Mesenchymal stem cell (in vitro differentiated cells and primary cell): ENCODE measurements at regions not wholly inside any gene's neighbourhood (a gene's known extent, or its start where the extent isn't known, plus 50 kb on each side); places are given as distances from the start of the nearest gene placed in this dataset.

Source experiments
- DNase-seq: peaks from one replicate; pipeline ENCODE4 v3.0.0-alpha.2; 2013
- H2AFZ ChIP-seq: one replicate; pipeline ENCODE4 v1.6.1; 2013; ENCODE audit warnings: low read depth, mild to moderate bottlenecking, control low read depth, inconsistent platforms, low read length, moderate library complexity
- H2AK5ac ChIP-seq: 2 replicates; pipeline ENCODE4 v1.6.1; 2013; ENCODE audit warnings: low read length, moderate library complexity, mild to moderate bottlenecking, inconsistent platforms; ENCODE audit not compliant: severe bottlenecking
- H2BK120ac ChIP-seq: one replicate; pipeline ENCODE4 v1.6.1; 2013; ENCODE audit warnings: low read depth, mild to moderate bottlenecking, inconsistent platforms, low read length, moderate library complexity
- H2BK12ac ChIP-seq, 2 experiments: one replicate each; pipeline ENCODE4 v1.6.1; 2013; ENCODE audit warnings: inconsistent platforms in 2 of 2, low read length in 2 of 2, mild to moderate bottlenecking in 2 of 2, moderate library complexity in 2 of 2, control low read depth in 1 of 2
- H2BK15ac ChIP-seq: one replicate; pipeline ENCODE4 v1.6.1; 2013; ENCODE audit warnings: mild to moderate bottlenecking, low read depth, inconsistent platforms; ENCODE audit not compliant: poor library complexity, severe bottlenecking
- H2BK5ac ChIP-seq: 2 replicates; pipeline ENCODE4 v1.6.1; 2013; ENCODE audit warnings: low read depth, mild to moderate bottlenecking, low read length, control low read depth, inconsistent platforms; ENCODE audit not compliant: poor library complexity, severe bottlenecking
- H3K14ac ChIP-seq, 2 experiments: one replicate each; pipeline ENCODE4 v1.6.1; 2013; ENCODE audit warnings: inconsistent platforms in 2 of 2, low read length in 2 of 2, control low read depth in 1 of 2, mild to moderate bottlenecking in 1 of 2, moderate library complexity in 1 of 2
- H3K18ac ChIP-seq, 2 experiments: one replicate each; pipeline ENCODE4 v1.6.1; 2013; ENCODE audit warnings: inconsistent platforms in 2 of 2, low read length in 2 of 2, control low read depth in 1 of 2, low read depth in 1 of 2, mild to moderate bottlenecking in 1 of 2
- H3K23ac ChIP-seq, 2 experiments: one replicate each; pipeline ENCODE4 v1.6.1; 2013; ENCODE audit warnings: inconsistent platforms in 2 of 2, low read length in 2 of 2, mild to moderate bottlenecking in 2 of 2, moderate library complexity in 2 of 2, control low read depth in 1 of 2
- H3K27ac ChIP-seq: 2 replicates; pipeline ENCODE4 v1.5.1; 2013; ENCODE audit warnings: mild to moderate bottlenecking, moderate library complexity, low read length, control low read depth, inconsistent platforms; ENCODE audit not compliant: poor library complexity, severe bottlenecking
- H3K27me3 ChIP-seq, 2 experiments: 2 replicates each; pipeline versions ENCODE4 v1.6.1 to v1.7.0; 2013; ENCODE audit warnings: low read length in 2 of 2, mild to moderate bottlenecking in 2 of 2, moderate library complexity in 2 of 2, control low read depth in 1 of 2, inconsistent platforms in 1 of 2; ENCODE audit not compliant: control insufficient read depth in 1 of 2, insufficient read depth in 1 of 2
- H3K36me3 ChIP-seq, 2 experiments: 2 replicates each; pipeline versions ENCODE4 v1.6.1 to v1.7.0; 2013; ENCODE audit warnings: low read length in 2 of 2, control low read depth in 1 of 2, inconsistent platforms in 1 of 2, low read depth in 1 of 2, mild to moderate bottlenecking in 1 of 2; ENCODE audit not compliant: insufficient read depth in 2 of 2, control insufficient read depth in 1 of 2
- H3K4ac ChIP-seq, 2 experiments: one replicate each; pipeline ENCODE4 v1.6.1; 2013; ENCODE audit warnings: inconsistent platforms in 2 of 2, low read length in 2 of 2, mild to moderate bottlenecking in 2 of 2, moderate library complexity in 2 of 2, control low read depth in 1 of 2, low read depth in 1 of 2
- H3K4me1 ChIP-seq: 2 replicates; pipeline ENCODE4 v1.6.1; 2013; ENCODE audit warnings: low read depth, low read length, control low read depth; ENCODE audit not compliant: control insufficient read depth, insufficient read depth
- H3K4me2 ChIP-seq: 2 replicates; pipeline ENCODE4 v1.6.1; 2013; ENCODE audit warnings: low read length, mild to moderate bottlenecking, inconsistent platforms; ENCODE audit not compliant: poor library complexity, severe bottlenecking
- H3K4me3 ChIP-seq, 2 experiments: 2 replicates each; pipeline versions ENCODE4 v1.5.1 to v1.7.0; 2013; ENCODE audit warnings: low read length in 2 of 2, mild to moderate bottlenecking in 2 of 2, control low read depth in 1 of 2, low read depth in 1 of 2; ENCODE audit not compliant: insufficient read depth in 1 of 2
- H3K79me1 ChIP-seq: replicated peaks from 2 replicates; pipeline ENCODE4 v1.6.1; 2013; ENCODE audit warnings: mild to moderate bottlenecking, control low read depth, low read length, inconsistent platforms; ENCODE audit not compliant: poor library complexity, severe bottlenecking
- H3K9ac ChIP-seq: 2 replicates; pipeline ENCODE4 v1.7.0; 2013; ENCODE audit warnings: mild to moderate bottlenecking, low read length, moderate library complexity
- H3K9me3 ChIP-seq: 2 replicates; pipeline ENCODE4 v1.7.0; 2013; ENCODE audit warnings: mild to moderate bottlenecking, low read length; ENCODE audit not compliant: control insufficient read depth
- H4K8ac ChIP-seq: one replicate; pipeline ENCODE4 v1.6.1; 2013; ENCODE audit warnings: inconsistent platforms, mild to moderate bottlenecking, low read length, moderate library complexity
- H4K91ac ChIP-seq: one replicate; pipeline ENCODE4 v1.6.1; 2013; ENCODE audit warnings: mild to moderate bottlenecking, low read length, inconsistent platforms
- WGBS: methylation state at CpG from one replicate; pipeline ENCODE4 v1.1.7; 2013; ENCODE audit warnings: mixed read lengths; 5-methylcytosine and 5-hydroxymethylcytosine counted together

DNA sequence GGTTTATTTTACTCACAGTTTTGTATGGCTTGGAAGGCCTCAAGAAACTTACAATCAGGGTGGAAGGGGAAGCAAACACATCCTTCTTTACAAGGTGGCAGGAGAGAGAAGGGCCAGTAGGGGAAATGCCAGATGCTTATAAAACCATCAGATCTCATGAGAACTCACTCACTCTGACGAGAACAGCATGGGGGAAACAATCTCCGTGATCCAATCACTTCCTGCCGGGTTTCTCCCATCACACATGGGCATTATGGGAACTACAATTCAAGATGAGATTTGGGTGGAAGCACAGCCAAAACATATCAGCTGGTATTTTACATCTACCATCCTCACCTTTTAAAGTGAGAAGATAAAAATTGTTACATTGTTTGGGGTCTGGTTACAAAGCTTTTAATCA, 427.9 kb upstream of the CDH7 start:
- Histone ChIP-seq H3K4me3 (no peak overlapping the region), H3K14ac (no peak overlapping the region), H3K23ac (no peak overlapping the region), H4K8ac (no peak overlapping the region), H3K9me3 (no peaks in the 10 kb centered on the region), H3K36me3 (no peaks in the 10 kb centered on the region), H2AK5ac (no peak overlapping the region), H3K4me1 (no peaks in the 10 kb centered on the region), H3K9ac (no peak overlapping the region), H3K4ac (no peak overlapping the region), H2BK15ac (no peak overlapping the region), H2AFZ (no peak overlapping the region), H2BK120ac (no peak overlapping the region), H3K27ac (no peak overlapping the region), H2BK5ac (no peak overlapping the region), H4K91ac (no peak overlapping the region), H2BK12ac (no peak overlapping the region), H3K27me3 (no peaks in the 10 kb centered on the region), H3K4me2 (no peak overlapping the region), H3K18ac (no peak overlapping the region), H3K79me1 (no peaks in the 10 kb centered on the region)
- no peak for DNase-seq
- WGBS: 62% methylated on average over 3 of the region's 3 CpGs

GRCh38 chr18:65298422-65298821, 452.4 kb upstream of the CDH7 start:
- H3K79me1 ChIP-seq: no peaks in the 10 kb centered on the region
- H3K4me3 ChIP-seq: no peak overlapping the region
- no peaks in the 10 kb centered on the region for H3K36me3 ChIP-seq
- no peak overlapping the region for H3K18ac ChIP-seq
- H2AFZ ChIP-seq: no peak overlapping the region
- no peak overlapping the region for H2BK120ac ChIP-seq
- no peak overlapping the region for H3K4me2 ChIP-seq
- H2BK12ac ChIP-seq: no peak overlapping the region
- H2AK5ac ChIP-seq: no peak overlapping the region
- H3K9ac ChIP-seq: no peak overlapping the region
- no peak overlapping the region for H3K23ac ChIP-seq
- no peak overlapping the region for H3K4ac ChIP-seq
- H3K27me3 ChIP-seq: no peaks in the 10 kb centered on the region
- no peak overlapping the region for H4K91ac ChIP-seq
- H3K4me1 ChIP-seq: no peaks in the 10 kb centered on the region
- H3K14ac ChIP-seq: no peak overlapping the region
- H2BK15ac ChIP-seq: no peak overlapping the region
- H3K27ac ChIP-seq: no peak overlapping the region
- H4K8ac ChIP-seq: no peak overlapping the region
- WGBS: 100% methylated on average over 1 of the region's 4 CpGs
- no peak overlapping the region for H2BK5ac ChIP-seq
- no peaks in the 10 kb centered on the region for H3K9me3 ChIP-seq
- no peak for DNase-seq

DNA sequence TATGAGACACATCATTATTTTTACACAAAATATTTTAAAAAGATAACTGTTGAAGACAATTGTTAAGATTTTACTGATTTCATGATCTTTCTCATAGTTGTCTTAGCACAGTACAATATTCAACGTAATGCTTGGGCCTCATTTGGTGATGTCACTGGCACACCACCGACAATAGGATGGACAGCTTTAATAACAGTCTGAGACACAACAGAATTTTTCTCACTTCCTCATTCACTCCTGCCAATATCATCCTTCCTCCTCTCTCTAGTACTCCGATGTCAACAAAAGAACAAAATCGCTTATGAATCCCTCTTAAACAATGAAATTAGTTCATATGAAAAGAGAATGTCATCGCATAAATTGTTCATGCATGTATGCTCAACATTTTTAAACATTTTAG, 461.9 kb upstream of the CDH7 start:
- no peak overlapping the region for H3K27ac ChIP-seq
- no peak overlapping the region for H2BK12ac ChIP-seq
- no peaks in the 10 kb centered on the region for H3K27me3 ChIP-seq
- no peak overlapping the region for H2AK5ac ChIP-seq
- H3K14ac ChIP-seq: no peak overlapping the region
- H3K23ac ChIP-seq: no peak overlapping the region
- 84% methylated on average over 2 of the region's 5 CpGs for WGBS
- H2BK120ac ChIP-seq: no peak overlapping the region
- H4K91ac ChIP-seq: no peak overlapping the region
- no peak for DNase-seq
- no peaks in the 10 kb centered on the region for H3K36me3 ChIP-seq
- no peak overlapping the region for H3K4me3 ChIP-seq
- no peak overlapping the region for H3K4ac ChIP-seq
- no peak overlapping the region for H3K18ac ChIP-seq
- H3K79me1 ChIP-seq: no peaks in the 10 kb centered on the region
- no peak overlapping the region for H2BK15ac ChIP-seq
- H3K9me3 ChIP-seq: no peaks in the 10 kb centered on the region
- no peak overlapping the region for H3K9ac ChIP-seq
- no peak overlapping the region for H2AFZ ChIP-seq
- H3K4me1 ChIP-seq: no peaks in the 10 kb centered on the region
- no peak overlapping the region for H2BK5ac ChIP-seq
- H4K8ac ChIP-seq: no peak overlapping the region
- H3K4me2 ChIP-seq: no peak overlapping the region

GRCh38 chr18:65287652-65288051, 463.2 kb upstream of the CDH7 start:
- Histone ChIP-seq H2BK15ac (no peak overlapping the region), H3K27ac (no peak overlapping the region), H4K8ac (no peak overlapping the region), H3K4ac (no peak overlapping the region), H2AK5ac (no peak overlapping the region), H3K9me3 (no peaks in the 10 kb centered on the region), H3K27me3 (no peaks in the 10 kb centered on the region), H3K4me2 (no peak overlapping the region), H4K91ac (no peak overlapping the region), H3K4me3 (no peak overlapping the region), H2BK120ac (no peak overlapping the region), H3K23ac (no peak overlapping the region), H3K79me1 (no peaks in the 10 kb centered on the region), H3K14ac (no peak overlapping the region), H3K9ac (no peak overlapping the region), H2BK5ac (no peak overlapping the region), H3K36me3 (no peaks in the 10 kb centered on the region), H2AFZ (no peak overlapping the region), H3K18ac (no peak overlapping the region), H3K4me1 (no peaks in the 10 kb centered on the region), H2BK12ac (no peak overlapping the region)
- DNase-seq: no peak
- 100% methylated on average over 2 of the region's 2 CpGs for WGBS
